ENCODE measurements at regions not wholly inside any gene's neighbourhood (a gene's known extent, or its start where the extent isn't known, plus 50 kb on each side); places are given as distances from the start of the nearest gene placed in this dataset.
"Not testable (repeated sequence)": the region's sequence is repeated elsewhere in the genome, so short reads cannot be mapped to it uniquely, and the experiment has no call there.

GRCh38 chr7:69388452-69389137, 209.7 kb upstream of the AUTS2 start:
- Mint-ChIP-seq H3K4me1 (ENCODE audit: low read depth, unreplicated experiment) (no peaks in the 10 kb centered on the region), H3K9me3 (ENCODE audit: unreplicated experiment) (no peaks in the 10 kb centered on the region), H3K27me3 (ENCODE audit: low read depth, unreplicated experiment) (peaks cover 8% of the 10 kb centered on the region), H3K4me3 (ENCODE audit: unreplicated experiment) (no peak overlapping the region), H3K36me3 (ENCODE audit: low read depth, unreplicated experiment) (no peaks in the 10 kb centered on the region), H3K27ac (ENCODE audit: unreplicated experiment) (no peak overlapping the region)
- H3K9ac ChIP-seq (ENCODE audit: low read length) = no peak overlapping the region
- no peaks in the 10 kb centered on the region for H3K9me3 ChIP-seq (ENCODE audit: insufficient read depth, low read depth, low read length)
- no peaks in the 10 kb centered on the region for H3K79me2 ChIP-seq (ENCODE audit: insufficient read depth, low read length)
- FAIRE-seq (peak; percentile 5), DNase-seq (ENCODE audit: low read depth) (peak; percentile 50)
- no peak overlapping the region for H2AFZ ChIP-seq (ENCODE audit: low read depth, low read length)
- no peaks in the 10 kb centered on the region for H3K36me3 ChIP-seq (ENCODE audit: insufficient read depth, low read length)
- H3K27ac ChIP-seq (ENCODE audit: low read depth, low read length) = no peak overlapping the region
- TF ChIP-seq EZH2 (IDR thresholded peaks at IDR 0.05; ENCODE audit: insufficient read depth, low read length) (no peak), CTCF (IDR thresholded peaks at IDR 0.05; ENCODE audit: insufficient read depth, low read depth, low read length) (no peak)
- no peak overlapping the region for H3K4me3 ChIP-seq (ENCODE audit: insufficient read depth, low read depth, low read length)
- H4K20me1 ChIP-seq (ENCODE audit: insufficient read depth, low read length) = no peaks in the 10 kb centered on the region
- H3K27me3 ChIP-seq (ENCODE audit: insufficient read depth, low read length) = peaks cover 2% of the 10 kb centered on the region
- H3K4me1 ChIP-seq (ENCODE audit: insufficient read depth, low read length) = no peaks in the 10 kb centered on the region
- H3K4me2 ChIP-seq (ENCODE audit: low read length) = peak overlapping the region; percentile 38

GRCh38 chr7:69389216-69389615, 209.1 kb upstream of the AUTS2 start:
- H3K79me2 ChIP-seq (ENCODE audit: insufficient read depth, low read length) = no peaks in the 10 kb centered on the region
- H3K9ac ChIP-seq (ENCODE audit: low read length) = no peak overlapping the region
- no peaks in the 10 kb centered on the region for H3K9me3 Mint-ChIP-seq (ENCODE audit: unreplicated experiment)
- no peaks in the 10 kb centered on the region for H3K36me3 ChIP-seq (ENCODE audit: insufficient read depth, low read length)
- no peak for TF ChIP-seq EZH2 (IDR thresholded peaks at IDR 0.05; ENCODE audit: insufficient read depth, low read length)
- no peak for TF ChIP-seq CTCF (IDR thresholded peaks at IDR 0.05; ENCODE audit: insufficient read depth, low read depth, low read length)
- H3K4me3 Mint-ChIP-seq (ENCODE audit: unreplicated experiment) = no peak overlapping the region
- no peaks in the 10 kb centered on the region for H3K4me1 Mint-ChIP-seq (ENCODE audit: low read depth, unreplicated experiment)
- no peaks in the 10 kb centered on the region for H3K9me3 ChIP-seq (ENCODE audit: insufficient read depth, low read depth, low read length)
- FAIRE-seq = no peak
- H3K27me3 Mint-ChIP-seq (ENCODE audit: low read depth, unreplicated experiment) = peaks cover 5% of the 10 kb centered on the region
- no peaks in the 10 kb centered on the region for H3K36me3 Mint-ChIP-seq (ENCODE audit: low read depth, unreplicated experiment)
- H3K27ac ChIP-seq (ENCODE audit: low read depth, low read length) = no peak overlapping the region
- no peak overlapping the region for H3K27ac Mint-ChIP-seq (ENCODE audit: unreplicated experiment)
- no peak for DNase-seq (ENCODE audit: low read depth)
- no peaks in the 10 kb centered on the region for H3K4me1 ChIP-seq (ENCODE audit: insufficient read depth, low read length)
- no peaks in the 10 kb centered on the region for H4K20me1 ChIP-seq (ENCODE audit: insufficient read depth, low read length)
- H3K4me2 ChIP-seq (ENCODE audit: low read length) = no peak overlapping the region
- H3K27me3 ChIP-seq (ENCODE audit: insufficient read depth, low read length) = peaks cover 2% of the 10 kb centered on the region
- H2AFZ ChIP-seq (ENCODE audit: low read depth, low read length) = no peak overlapping the region
- H3K4me3 ChIP-seq (ENCODE audit: insufficient read depth, low read depth, low read length) = no peak overlapping the region

- not testable (repeated sequence) for H3K4me3 Mint-ChIP-seq (ENCODE audit: unreplicated experiment); H2AFZ ChIP-seq (ENCODE audit: low read depth, low read length); H3K36me3 ChIP-seq (ENCODE audit: insufficient read depth, low read length); H3K9ac ChIP-seq (ENCODE audit: low read length); H3K27ac ChIP-seq (ENCODE audit: low read depth, low read length); H3K27ac Mint-ChIP-seq (ENCODE audit: unreplicated experiment); H3K27me3 ChIP-seq (ENCODE audit: insufficient read depth, low read length); H3K9me3 Mint-ChIP-seq (ENCODE audit: unreplicated experiment); H4K20me1 ChIP-seq (ENCODE audit: insufficient read depth, low read length); H3K79me2 ChIP-seq (ENCODE audit: insufficient read depth, low read length); DNase-seq (ENCODE audit: low read depth); H3K4me2 ChIP-seq (ENCODE audit: low read length); H3K9me3 ChIP-seq (ENCODE audit: insufficient read depth, low read depth, low read length); H3K27me3 Mint-ChIP-seq (ENCODE audit: low read depth, unreplicated experiment); H3K36me3 Mint-ChIP-seq (ENCODE audit: low read depth, unreplicated experiment); FAIRE-seq; H3K4me3 ChIP-seq (ENCODE audit: insufficient read depth, low read depth, low read length)
- H3K4me1 Mint-ChIP-seq (ENCODE audit: low read depth, unreplicated experiment) = peaks cover 17% of the 10 kb centered on the region
- H3K4me1 ChIP-seq (ENCODE audit: insufficient read depth, low read length) = peaks cover 16% of the 10 kb centered on the region
Observed at GRCh38 chr7:69393912-69394311, 204.4 kb upstream of the AUTS2 start.

All from astrocyte (in vitro differentiated cells and primary cell).